Neural cell (in vitro differentiated cells): ENCODE measurements at regions not wholly inside any gene's neighbourhood (a gene's known extent, or its start where the extent isn't known, plus 50 kb on each side); places are given as distances from the start of the nearest gene placed in this dataset.

Experiments used
- H2AFZ ChIP-seq: fragments of 200-600, 300-800 bp; sonication (generic), shearing (Covaris generic); 2 replicates; pipeline ENCODE4 v1.6.0; 2014; ENCODE audit warnings: low read depth, mild to moderate bottlenecking, antibody characterized with exemption, low read length, moderate library complexity
- H3F3A ChIP-seq: fragments of 200-600 bp; shearing (Covaris generic); 2 replicates; pipeline ENCODE4 v1.6.1; 2016; ENCODE audit warnings: mild to moderate bottlenecking, moderate library complexity, mixed read lengths, antibody characterized with exemption, low read length; ENCODE audit not compliant: insufficient read depth, poor library complexity, severe bottlenecking
- H3K27ac ChIP-seq: fragments of 200-600, 300-800 bp; sonication (generic), shearing (Covaris generic); 2 replicates; pipeline ENCODE4 v1.5.1; 2014; ENCODE audit warnings: mild to moderate bottlenecking, low read length, moderate library complexity
- H3K27me3 ChIP-seq: fragments of 300-800, 200-600 bp; sonication (generic), shearing (Covaris generic); 2 replicates; pipeline ENCODE4 v1.6.0; 2014; ENCODE audit warnings: mild to moderate bottlenecking, low read depth, low read length, moderate library complexity; ENCODE audit not compliant: insufficient read depth
- H3K36me3 ChIP-seq: fragments of 300-800, 200-600 bp; sonication (generic), shearing (Covaris generic); 2 replicates; pipeline ENCODE4 v1.5.1; 2014; ENCODE audit warnings: mild to moderate bottlenecking, antibody characterized with exemption, low read length, moderate library complexity; ENCODE audit not compliant: insufficient read depth
- H3K4me2 ChIP-seq: fragments of 300-800, 200-600 bp; sonication (generic), shearing (Covaris generic); 2 replicates; pipeline ENCODE4 v1.6.0; 2014; ENCODE audit warnings: mild to moderate bottlenecking, low read length
- H3K4me3 ChIP-seq: fragments of 300-800, 200-600 bp; sonication (generic), shearing (Covaris generic); 2 replicates; pipeline ENCODE4 v1.5.1; 2014; ENCODE audit warnings: mild to moderate bottlenecking, low read length, moderate library complexity
- H3K79me2 ChIP-seq: fragments of 200-600 bp; shearing (Covaris generic); replicated peaks from 2 replicates; pipeline ENCODE4 v1.6.0; 2014; ENCODE audit warnings: mild to moderate bottlenecking, low read length, moderate library complexity; ENCODE audit not compliant: insufficient read depth
- H3K9ac ChIP-seq: fragments of 300-800, 200-600 bp; sonication (generic), shearing (Covaris generic); 2 replicates; pipeline ENCODE4 v1.6.1; 2016; ENCODE audit warnings: mild to moderate bottlenecking, low read length, mixed read lengths
- H3K9me2 ChIP-seq: fragments of 200-600 bp; shearing (Covaris generic); 2 replicates; pipeline ENCODE4 v1.6.1; 2016; ENCODE audit warnings: mild to moderate bottlenecking, low read length, mixed read lengths; ENCODE audit not compliant: insufficient read depth
- H3K9me3 ChIP-seq: fragments of 200-600, 300-800 bp; sonication (generic), shearing (Covaris generic); 2 replicates; pipeline ENCODE4 v1.6.1; 2016; ENCODE audit warnings: mild to moderate bottlenecking, mixed run types, low read length, moderate library complexity, mixed read lengths
- H4K20me1 ChIP-seq: fragments of 200-600 bp; shearing (Covaris generic); 2 replicates; pipeline ENCODE4 v1.6.1; 2016; ENCODE audit warnings: mild to moderate bottlenecking, mixed run types; ENCODE audit not compliant: insufficient read depth
- EP300 ChIP-seq: fragments of 450-650 bp; conservative IDR thresholded peaks from 2 replicates; pipeline ENCODE4 v1.6.1; 2014; ENCODE audit warnings: antibody characterized with exemption, mild to moderate bottlenecking, moderate library complexity; ENCODE audit not compliant: poor library complexity, severe bottlenecking
- EZH2 ChIP-seq: fragments of 200-600, 300-800 bp; shearing (Covaris generic), sonication (generic); IDR thresholded peaks from 2 replicates; pipeline ENCODE4 v1.6.1; 2014; ENCODE audit warnings: antibody characterized with exemption, low read length, borderline replicate concordance, mild to moderate bottlenecking; ENCODE audit not compliant: insufficient read depth, poor library complexity, severe bottlenecking
- MXI1 ChIP-seq: fragments of 450-650 bp; conservative IDR thresholded peaks from 2 replicates; pipeline ENCODE4 v1.6.1; 2014; ENCODE audit warnings: antibody characterized with exemption, mild to moderate bottlenecking; ENCODE audit not compliant: poor library complexity, severe bottlenecking
- POLR2AphosphoS5 ChIP-seq: IDR thresholded peaks from 2 replicates; pipeline ENCODE4 v1.6.1; 2012
- RAD21 ChIP-seq: fragments of 450-650 bp; conservative IDR thresholded peaks from 2 replicates; pipeline ENCODE4 v1.6.1; 2014; ENCODE audit warnings: antibody characterized with exemption, mild to moderate bottlenecking, moderate library complexity
- SMC3 ChIP-seq: fragments of 450-650 bp; conservative IDR thresholded peaks from 2 replicates; pipeline ENCODE4 v1.6.1; 2014; ENCODE audit warnings: antibody characterized with exemption, mild to moderate bottlenecking, moderate library complexity; ENCODE audit not compliant: poor library complexity
- TAF1 ChIP-seq: IDR thresholded peaks from 2 replicates; pipeline ENCODE4 v1.6.1; 2012; ENCODE audit warnings: low read depth
- TF ChIP-seq, protein P1 (sequence below): IDR thresholded peaks from 2 replicates; pipeline ENCODE4 v1.6.1; 2012; ENCODE audit warnings: borderline replicate concordance
- TF ChIP-seq, protein P2 (sequence below): fragments of 450-650 bp; IDR thresholded peaks from 2 replicates; pipeline ENCODE4 v1.5.1; 2014; ENCODE audit warnings: antibody characterized with exemption, mild to moderate bottlenecking, moderate library complexity; ENCODE audit not compliant: poor library complexity, severe bottlenecking

DNA sequence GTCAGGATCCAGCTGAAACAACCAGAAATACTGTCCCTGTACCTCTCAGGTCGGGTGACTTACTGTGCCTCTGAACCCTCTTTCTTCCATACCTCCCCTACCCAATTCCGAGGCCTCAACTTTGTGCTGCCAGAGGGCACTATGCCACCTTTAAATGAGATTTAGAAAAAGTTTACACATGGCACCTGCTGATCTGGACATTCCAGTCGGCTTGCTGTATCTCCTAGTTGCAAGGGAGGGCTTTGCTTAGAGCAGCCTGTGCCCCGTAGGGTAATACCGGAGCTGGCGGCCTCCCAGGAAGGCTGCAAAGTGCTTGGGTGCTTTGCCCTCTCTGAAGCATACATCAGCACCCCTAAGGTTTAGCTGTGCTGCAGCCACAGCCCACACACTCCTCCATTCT lies 306.0 kb upstream of the RBFOX1 start:
- no peak for TF ChIP-seq EZH2
- no peak for TF ChIP-seq TAF1
- TF ChIP-seq RAD21, result no peak
- no peak for TF ChIP-seq POLR2AphosphoS5
- TF ChIP-seq SMC3, result no peak
- no peak for TF ChIP-seq EP300
- TF ChIP-seq MXI1, result no peak
- TF ChIP-seq, protein P1, sequence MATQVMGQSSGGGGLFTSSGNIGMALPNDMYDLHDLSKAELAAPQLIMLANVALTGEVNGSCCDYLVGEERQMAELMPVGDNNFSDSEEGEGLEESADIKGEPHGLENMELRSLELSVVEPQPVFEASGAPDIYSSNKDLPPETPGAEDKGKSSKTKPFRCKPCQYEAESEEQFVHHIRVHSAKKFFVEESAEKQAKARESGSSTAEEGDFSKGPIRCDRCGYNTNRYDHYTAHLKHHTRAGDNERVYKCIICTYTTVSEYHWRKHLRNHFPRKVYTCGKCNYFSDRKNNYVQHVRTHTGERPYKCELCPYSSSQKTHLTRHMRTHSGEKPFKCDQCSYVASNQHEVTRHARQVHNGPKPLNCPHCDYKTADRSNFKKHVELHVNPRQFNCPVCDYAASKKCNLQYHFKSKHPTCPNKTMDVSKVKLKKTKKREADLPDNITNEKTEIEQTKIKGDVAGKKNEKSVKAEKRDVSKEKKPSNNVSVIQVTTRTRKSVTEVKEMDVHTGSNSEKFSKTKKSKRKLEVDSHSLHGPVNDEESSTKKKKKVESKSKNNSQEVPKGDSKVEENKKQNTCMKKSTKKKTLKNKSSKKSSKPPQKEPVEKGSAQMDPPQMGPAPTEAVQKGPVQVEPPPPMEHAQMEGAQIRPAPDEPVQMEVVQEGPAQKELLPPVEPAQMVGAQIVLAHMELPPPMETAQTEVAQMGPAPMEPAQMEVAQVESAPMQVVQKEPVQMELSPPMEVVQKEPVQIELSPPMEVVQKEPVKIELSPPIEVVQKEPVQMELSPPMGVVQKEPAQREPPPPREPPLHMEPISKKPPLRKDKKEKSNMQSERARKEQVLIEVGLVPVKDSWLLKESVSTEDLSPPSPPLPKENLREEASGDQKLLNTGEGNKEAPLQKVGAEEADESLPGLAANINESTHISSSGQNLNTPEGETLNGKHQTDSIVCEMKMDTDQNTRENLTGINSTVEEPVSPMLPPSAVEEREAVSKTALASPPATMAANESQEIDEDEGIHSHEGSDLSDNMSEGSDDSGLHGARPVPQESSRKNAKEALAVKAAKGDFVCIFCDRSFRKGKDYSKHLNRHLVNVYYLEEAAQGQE, result no peak
- TF ChIP-seq, protein P2, sequence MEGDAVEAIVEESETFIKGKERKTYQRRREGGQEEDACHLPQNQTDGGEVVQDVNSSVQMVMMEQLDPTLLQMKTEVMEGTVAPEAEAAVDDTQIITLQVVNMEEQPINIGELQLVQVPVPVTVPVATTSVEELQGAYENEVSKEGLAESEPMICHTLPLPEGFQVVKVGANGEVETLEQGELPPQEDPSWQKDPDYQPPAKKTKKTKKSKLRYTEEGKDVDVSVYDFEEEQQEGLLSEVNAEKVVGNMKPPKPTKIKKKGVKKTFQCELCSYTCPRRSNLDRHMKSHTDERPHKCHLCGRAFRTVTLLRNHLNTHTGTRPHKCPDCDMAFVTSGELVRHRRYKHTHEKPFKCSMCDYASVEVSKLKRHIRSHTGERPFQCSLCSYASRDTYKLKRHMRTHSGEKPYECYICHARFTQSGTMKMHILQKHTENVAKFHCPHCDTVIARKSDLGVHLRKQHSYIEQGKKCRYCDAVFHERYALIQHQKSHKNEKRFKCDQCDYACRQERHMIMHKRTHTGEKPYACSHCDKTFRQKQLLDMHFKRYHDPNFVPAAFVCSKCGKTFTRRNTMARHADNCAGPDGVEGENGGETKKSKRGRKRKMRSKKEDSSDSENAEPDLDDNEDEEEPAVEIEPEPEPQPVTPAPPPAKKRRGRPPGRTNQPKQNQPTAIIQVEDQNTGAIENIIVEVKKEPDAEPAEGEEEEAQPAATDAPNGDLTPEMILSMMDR, result no peak
- no peak overlapping the region for H3K4me2 ChIP-seq
- H2AFZ ChIP-seq, result no peak overlapping the region
- no peaks in the 10 kb centered on the region for H4K20me1 ChIP-seq
- no peaks in the 10 kb centered on the region for H3K36me3 ChIP-seq
- no peak overlapping the region for H3K4me3 ChIP-seq
- no peak overlapping the region for H3K27ac ChIP-seq
- no peaks in the 10 kb centered on the region for H3K79me2 ChIP-seq
- H3K27me3 ChIP-seq, result no peaks in the 10 kb centered on the region
- H3K9me2 ChIP-seq, result no peaks in the 10 kb centered on the region
- no peaks in the 10 kb centered on the region for H3K9me3 ChIP-seq
- no peak overlapping the region for H3K9ac ChIP-seq
- no peaks in the 10 kb centered on the region for H3F3A ChIP-seq

DNA sequence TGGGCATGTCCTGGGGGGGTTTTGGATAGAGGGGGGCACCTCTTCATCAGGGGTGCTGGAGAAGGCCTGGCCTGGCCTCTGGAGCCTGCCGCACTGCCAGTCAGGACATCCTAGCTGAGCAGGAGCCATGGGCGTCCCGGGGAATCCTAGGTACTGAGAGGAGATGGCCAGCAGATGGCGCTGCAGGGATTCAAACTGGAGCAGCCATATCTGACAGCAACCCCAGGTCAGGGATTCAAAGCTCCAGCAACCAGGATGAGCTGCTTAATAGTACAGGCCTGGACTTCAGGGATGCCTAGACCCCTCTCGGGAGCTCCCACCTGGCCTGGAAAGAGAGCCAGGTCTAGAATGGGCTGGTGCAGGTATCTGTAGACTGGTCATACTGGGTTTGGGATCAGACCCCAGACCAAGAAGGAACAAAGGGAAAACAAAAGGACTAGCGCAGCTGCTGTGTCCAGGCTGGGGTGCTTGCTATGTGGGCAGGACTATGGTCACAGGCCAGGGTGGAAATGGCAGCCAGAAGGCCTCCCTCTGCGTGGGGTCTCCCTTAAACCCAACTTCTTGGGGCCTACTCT lies 306.9 kb upstream of the RBFOX1 start:
- no peaks in the 10 kb centered on the region for H3K27me3 ChIP-seq

More for the DNA sequence above, 306.9 kb upstream of the RBFOX1 start:
- Histone ChIP-seq H3K9ac (no peak overlapping the region), H3K4me3 (no peak overlapping the region), H2AFZ (no peak overlapping the region), H3F3A (no peaks in the 10 kb centered on the region), H3K9me3 (no peaks in the 10 kb centered on the region), H3K9me2 (no peaks in the 10 kb centered on the region), H3K4me2 (no peak overlapping the region), H3K36me3 (no peaks in the 10 kb centered on the region), H3K79me2 (no peaks in the 10 kb centered on the region), H4K20me1 (no peaks in the 10 kb centered on the region), H3K27ac (no peak overlapping the region)
- TF ChIP-seq SMC3 (peak; percentile 88), EP300 (no peak), RAD21 (peak; percentile 86), MXI1 (no peak)
- TF ChIP-seq, protein P2, result peak; percentile 84
